Stimulated activated CD4-positive, alpha-beta T cell treated with anti-CD3 and anti-CD28 coated beads, Interleukin-4, amount 100 ng/mL, for 48 hours (primary cell): ENCODE measurements at regions not wholly inside any gene's neighbourhood (a gene's known extent, or its start where the extent isn't known, plus 50 kb on each side); places are given as distances from the start of the nearest gene placed in this dataset.

Source experiments
- DNase-seq, 2 donors: peaks; one replicate each; pipeline ENCODE4 v3.0.0-alpha.2; 2020; ENCODE audit warnings: low read depth in 2 of 2

DNA sequence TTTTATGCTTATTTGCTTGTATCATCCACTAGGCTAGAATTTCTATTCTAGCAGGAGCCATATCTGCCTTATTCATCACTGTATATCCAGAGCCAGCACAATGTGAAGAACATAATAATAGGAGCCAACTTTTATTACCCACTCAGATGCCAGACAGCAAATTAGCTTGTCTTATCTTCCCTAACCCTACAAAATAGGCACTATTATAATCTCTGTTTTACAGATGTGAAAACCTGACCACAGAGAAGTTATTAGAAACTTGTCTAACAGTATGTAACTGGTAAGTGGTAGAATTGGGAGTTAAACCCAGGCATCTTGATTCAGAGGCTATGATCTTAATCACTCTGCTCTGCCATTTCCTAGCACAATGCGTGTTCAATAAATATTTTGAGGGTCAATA is 579.5 kb downstream of the CAAP1 start:
- no peak for DNase-seq

- no peak for DNase-seq
Measured at GRCh38 chr9:26311463-26311995, 581.1 kb downstream of the CAAP1 start.

DNA sequence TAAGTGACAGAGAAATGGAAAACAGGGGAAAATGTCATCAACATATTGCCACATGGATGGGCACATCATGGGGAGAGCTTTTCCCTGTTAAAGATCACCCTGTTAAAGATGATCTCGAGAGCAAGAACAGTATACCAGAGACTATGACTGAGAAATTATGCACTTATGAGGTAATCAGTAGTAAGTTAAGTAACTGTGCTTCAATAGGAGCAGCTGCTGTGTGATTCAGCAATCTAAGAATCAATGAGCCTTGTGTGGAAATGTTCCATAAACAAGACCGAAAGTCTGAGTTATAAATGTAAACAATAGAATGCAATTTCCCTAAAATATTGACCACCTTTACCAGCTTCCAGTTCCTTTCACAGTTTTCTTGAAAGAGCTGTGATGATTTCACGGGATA is 582.3 kb downstream of the CAAP1 start:
- no peak for DNase-seq

DNA sequence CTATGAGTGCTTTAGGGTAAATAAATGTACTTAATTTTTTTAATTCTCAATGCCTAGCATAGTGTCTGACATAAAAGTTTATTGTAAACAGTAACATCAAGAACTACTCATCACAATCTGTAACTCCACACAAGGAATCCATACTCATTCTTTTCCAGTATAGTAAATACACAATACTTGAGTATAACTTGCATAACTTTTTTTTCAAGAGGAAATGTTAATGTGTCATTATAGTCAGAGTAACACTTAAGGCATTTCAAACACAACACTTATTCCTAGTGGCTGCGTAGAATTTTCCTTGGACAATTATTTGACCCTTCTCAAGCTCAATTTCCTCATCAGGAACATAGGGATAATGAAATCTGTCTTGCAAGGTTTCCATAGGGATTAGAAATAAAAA is 584.3 kb downstream of the CAAP1 start:
- DNase-seq = no peak

DNA sequence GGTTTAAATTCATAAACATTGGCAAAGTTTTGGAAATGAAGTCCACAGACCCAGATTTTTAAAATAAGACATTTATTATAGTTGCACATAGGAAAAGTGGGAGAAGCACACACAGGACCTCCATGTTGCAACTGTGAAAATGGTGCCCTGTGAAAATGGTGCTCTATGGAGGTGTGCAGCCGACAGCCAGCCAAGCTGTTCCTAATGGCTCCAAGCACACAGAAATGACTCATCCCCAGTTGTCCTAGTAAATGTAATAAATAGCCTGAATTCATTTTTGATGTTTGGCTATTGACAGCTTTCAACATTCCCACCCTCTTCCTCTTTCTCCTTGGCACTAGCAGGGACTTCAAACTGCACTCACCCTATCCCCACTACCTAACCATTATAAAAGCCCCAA is 590.9 kb downstream of the CAAP1 start:
- DNase-seq = no peak

DNA sequence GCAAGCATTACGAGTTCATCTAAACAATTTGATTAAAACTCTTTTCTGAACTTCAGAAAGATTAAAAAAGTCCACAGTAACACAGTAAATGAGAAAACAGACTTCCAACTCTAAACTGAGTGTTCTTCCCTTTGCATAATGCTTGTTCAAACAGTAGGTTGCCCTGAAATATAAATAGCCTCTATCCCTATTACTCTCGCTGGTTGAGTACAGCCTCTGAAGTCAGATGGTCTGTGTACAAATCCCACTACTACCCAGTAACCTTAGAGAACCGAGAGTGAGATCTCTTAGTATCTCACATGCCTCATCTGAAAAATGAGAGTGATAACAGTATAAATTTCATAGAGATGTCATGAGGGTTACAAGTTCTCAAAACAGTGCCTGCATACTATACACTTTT is 591.6 kb downstream of the CAAP1 start:
- DNase-seq = no peak

DNA sequence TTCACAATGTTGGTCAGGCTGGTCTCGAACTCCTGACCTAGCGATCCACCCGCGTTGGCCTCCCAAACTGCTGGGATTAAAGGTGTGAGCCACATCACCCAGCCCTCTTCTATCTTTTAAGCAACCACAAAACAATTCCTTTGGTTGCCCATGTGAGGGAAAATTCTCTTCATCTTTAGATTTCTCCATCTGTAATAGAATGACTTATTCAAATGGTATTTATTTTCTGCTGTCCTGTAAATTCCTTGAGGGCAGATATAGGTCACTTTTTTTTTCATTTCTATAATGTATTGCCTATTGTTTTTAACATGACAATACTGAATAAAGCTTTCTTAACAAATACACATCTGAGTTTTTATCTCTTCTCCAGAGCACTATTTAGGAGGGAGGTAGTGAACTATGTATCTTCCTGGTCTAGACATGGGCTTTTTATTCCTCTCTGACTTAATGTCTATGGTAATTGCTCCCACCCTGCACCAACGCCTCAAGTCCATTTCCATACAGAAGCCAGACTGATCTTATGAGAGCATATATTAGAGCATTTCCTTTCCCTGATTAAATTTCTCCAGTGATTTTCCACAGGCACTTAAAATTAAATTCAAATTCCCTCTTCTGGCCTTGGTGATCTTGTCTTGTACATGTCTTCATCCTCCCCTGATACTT is 595.6 kb downstream of the CAAP1 start:
- DNase-seq = no peak

- DNase-seq = no peak
Measured at GRCh38 chr9:26292943-26293342, 599.7 kb downstream of the CAAP1 start.

DNA sequence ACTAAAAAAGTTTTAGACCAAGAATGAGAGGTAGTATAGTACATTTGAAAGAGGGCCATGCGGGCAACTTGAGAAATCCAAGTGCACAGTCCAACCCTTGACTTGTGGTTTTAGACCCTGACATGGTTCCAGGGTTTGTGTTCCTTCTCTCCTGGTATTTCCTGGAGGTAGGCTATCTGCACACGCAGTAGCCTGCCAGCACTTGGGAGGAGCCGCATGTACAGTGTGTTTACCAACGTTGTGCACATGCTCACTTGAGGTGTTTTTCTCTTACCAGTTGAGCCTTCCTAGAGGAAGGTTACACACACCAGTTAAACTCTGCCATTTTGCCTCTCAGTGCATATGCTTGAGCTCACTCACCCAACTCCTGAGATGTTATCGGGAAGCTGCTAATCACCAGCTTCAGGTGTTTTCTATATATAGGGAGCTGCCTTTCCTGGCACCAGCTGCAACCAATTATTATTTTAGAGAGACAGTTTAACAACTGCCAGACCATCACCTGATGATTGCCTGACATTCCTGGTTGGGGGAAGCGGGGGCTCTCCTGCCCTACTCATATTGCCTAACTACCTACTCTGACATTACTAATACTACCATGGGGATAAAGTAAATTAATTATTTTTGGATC is 593.4 kb upstream of the TUSC1 start:
- DNase-seq = no peak

DNA sequence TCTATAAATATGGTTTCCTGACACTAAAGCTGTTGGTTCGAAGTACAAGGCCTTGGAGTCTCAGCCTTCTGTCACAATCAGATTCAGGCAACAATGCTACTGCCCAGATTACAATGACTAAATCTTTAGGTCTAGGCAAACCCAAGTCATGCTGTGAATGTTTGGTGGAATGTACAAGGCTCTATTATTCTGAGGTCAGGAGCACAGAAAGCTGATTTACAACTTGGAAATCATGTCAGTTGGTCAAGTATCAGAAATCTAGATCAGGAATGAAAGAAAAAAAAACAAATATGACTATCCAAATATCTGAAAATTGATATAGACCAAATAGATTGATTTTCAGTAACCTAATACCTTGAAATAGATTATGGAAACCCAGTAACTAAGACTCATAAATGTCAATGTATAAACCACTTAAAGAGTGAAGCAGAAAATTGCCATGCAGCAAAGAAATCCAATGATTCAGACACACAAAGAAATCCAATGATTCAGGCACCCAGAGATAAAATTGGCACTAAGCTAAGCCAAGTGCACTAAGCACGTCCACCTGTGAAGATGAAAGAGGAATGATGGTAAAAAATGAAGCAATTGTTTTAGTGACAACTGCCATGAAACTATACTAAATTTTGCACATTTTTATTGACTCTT is 588.0 kb upstream of the TUSC1 start:
- no peak for DNase-seq

- no peak for DNase-seq
Measured at GRCh38 chr9:26264709-26265601, 586.7 kb upstream of the TUSC1 start.

GRCh38 chr9:26263478-26263877 is 585.2 kb upstream of the TUSC1 start:
- DNase-seq = no peak

DNA sequence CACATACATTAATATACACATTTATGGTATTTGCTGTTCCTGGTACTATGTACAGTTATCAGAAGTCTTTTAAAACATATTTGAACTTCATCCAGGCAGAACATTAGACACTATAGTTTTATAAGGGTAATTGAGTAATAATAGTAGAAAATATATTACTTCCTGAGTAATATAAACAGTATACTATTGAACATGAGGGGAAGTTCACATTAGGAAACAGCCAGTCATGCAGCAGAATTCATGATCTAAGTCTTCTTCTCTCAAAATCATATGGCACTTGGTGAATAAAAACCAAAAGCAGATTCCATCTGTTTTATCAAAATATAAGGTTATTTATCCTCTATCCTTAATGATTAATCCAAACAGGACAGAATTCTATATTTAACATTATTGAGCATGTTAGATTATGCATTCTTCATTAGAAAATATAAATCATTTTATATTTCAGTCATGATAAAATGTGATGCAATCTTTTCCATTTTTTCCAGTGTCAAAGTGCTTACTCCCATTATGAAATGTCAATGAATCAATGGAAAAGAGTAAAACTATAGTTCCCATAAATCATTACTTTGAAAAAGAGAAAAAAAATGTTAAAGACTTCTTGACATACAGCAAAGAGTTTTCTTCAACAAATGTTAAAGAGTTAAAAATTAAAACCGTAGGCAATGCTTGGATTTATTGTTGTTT is 584.3 kb upstream of the TUSC1 start:
- no peak for DNase-seq

GRCh38 chr9:26261503-26262330 is 583.5 kb upstream of the TUSC1 start:
- no peak for DNase-seq

DNA sequence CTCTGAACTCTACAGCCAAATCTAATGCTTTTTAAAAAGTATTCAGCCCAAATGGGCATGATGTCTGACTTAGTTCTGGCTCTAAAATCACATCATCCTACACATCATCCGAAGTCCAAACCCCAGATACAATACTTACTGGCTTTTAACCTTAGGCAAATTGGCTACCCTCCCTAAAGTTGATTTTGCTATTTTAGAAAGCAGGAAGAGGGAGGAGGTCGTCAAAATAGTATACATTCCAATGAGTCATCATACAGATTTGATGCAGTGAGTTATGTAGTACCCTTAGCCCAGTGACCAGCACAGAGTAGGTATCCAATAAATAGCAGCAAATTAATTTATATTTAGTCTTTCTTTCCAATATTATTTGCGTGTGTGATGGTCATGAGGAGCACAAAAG is 582.0 kb upstream of the TUSC1 start:
- DNase-seq = no peak

DNA sequence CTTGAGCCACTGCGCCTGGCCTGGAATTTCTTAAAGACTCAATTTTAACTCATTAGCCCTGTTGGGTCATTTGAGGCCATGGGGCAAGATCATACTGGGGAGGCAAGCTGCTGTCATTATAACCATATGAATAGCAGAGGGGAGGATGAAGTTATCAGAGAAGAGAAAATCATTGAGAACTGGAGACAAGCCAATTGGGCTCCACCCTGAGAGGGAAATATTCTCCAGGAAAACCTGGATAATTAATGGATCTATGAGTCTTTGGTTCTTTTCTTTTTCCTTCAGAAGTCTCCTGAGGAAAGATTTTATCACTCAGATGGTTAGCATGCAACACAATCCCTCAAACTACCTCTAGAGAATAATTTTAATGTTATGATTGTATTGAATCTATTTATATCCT is 569.6 kb upstream of the TUSC1 start:
- no peak for DNase-seq

DNA sequence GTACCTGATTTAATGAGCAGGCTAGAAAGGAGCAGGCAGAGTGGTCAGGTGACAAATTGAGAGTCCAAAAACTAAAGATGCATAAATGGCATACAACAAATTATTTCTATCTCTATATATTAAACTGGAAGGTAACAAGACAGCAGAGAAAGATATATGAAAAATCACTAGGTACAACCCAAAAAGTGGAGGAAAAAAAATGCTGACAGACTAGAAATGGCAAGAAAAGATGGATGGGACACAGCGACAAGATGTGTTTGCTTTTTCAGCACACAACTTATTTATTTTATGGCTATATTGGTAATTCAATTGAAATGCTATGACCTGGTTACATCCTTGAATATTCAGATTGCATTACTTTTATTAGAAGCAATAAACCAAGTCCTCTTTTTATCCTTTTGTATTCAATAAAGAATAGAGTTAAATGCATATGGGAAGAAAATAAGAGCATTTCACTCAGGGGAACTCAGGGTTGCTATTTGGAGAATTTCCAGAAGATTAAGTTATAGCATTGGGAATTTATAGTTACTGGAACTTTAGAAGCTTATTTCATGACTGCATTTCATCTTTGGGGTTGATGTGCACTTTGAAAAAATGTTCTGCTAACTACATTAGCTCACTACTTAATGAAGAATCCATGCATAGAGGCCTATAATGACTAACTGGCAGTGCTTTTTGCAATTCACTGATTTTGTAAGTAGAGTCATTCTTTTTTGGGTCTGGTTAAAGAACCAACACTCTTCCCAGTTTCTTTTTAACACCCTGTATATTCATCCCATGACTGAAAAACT is 566.6 kb upstream of the TUSC1 start:
- DNase-seq = no peak

GRCh38 chr9:26243726-26244125 is 565.5 kb upstream of the TUSC1 start:
- DNase-seq = no peak

DNA sequence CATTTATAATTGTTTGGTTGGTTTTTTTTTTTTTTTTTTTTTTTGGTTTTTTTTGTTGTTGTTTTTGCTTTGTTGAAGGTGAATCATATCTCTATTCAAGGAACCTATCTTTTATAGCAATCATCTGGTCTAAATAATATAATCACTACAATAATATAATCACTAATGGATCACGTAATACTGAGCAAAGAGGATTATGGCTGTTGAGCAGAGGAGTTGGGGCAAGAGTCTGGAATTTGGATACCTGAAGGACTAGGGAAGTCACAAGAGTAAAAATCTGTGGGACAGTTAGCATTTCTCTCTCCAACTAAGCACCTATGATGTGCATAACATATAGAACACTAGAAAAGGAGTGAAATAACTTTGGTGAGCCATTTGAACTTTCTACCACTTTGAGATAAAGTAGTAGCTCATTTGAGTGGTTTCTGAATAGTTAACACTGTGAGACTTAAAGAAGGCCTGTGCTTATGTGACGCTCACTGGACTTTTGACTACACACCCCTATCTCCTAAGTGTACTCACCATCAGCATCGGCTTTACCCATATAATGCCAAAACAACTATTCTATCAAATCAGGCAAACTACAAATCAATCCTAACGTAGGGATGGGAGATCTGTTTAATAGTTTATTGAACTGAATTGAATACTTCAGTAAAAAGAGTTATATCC is 564.9 kb upstream of the TUSC1 start:
- no peak for DNase-seq
